Lower leg skin (tissue), 4 donors: ENCODE measurements at regions not wholly inside any gene's neighbourhood (a gene's known extent, or its start where the extent isn't known, plus 50 kb on each side); places are given as distances from the start of the nearest gene placed in this dataset.

Experiments
- DNase-seq, 2 donors: peaks; one replicate each; pipeline ENCODE4 v3.0.0-alpha.2; 2019; ENCODE audit warnings: low spot score in 2 of 2
- H3K4me3 ChIP-seq: fragments of 200-600 bp; sonication (generic); 2 replicates; pipeline ENCODE4 v1.5.1; 2017; ENCODE audit warnings: mild to moderate bottlenecking, low read depth; ENCODE audit not compliant: poor library complexity, severe bottlenecking
- CTCF ChIP-seq, 3 donors: fragments of 450-650 bp; IDR thresholded peaks; one replicate each; pipeline ENCODE4 v1.5.1; 2016; ENCODE audit warnings: antibody characterized with exemption in 3 of 3, mild to moderate bottlenecking in 3 of 3, moderate library complexity in 2 of 3
- POLR2A ChIP-seq, 2 donors: fragments of 450-650 bp; IDR thresholded peaks; one replicate each; pipeline ENCODE4 v1.6.1; 2016 to 2017; ENCODE audit warnings: antibody characterized with exemption in 2 of 2, mild to moderate bottlenecking in 1 of 2, moderate library complexity in 1 of 2
- WGBS, 2 donors: methylation state at CpG; one replicate each; pipeline ENCODE4 v1.1.5; 2018; 5-methylcytosine and 5-hydroxymethylcytosine counted together
- intact Hi-C: fragments of 100-400 bp; cut with DNase I; formaldehyde crosslinking; loops from one replicate; pipeline ENCODE4 v1.15.0; 2023; ENCODE audit warnings: low total_unique reads

- no peak for DNase-seq
- no peak overlapping the region for H3K4me3 ChIP-seq
- TF ChIP-seq CTCF (IDR thresholded peaks at IDR 0.05) = no peak
- no peak for TF ChIP-seq POLR2A (IDR thresholded peaks at IDR 0.05)
- WGBS, 2 donors = 61 to 70% methylated on average over 2 of the region's 2 CpGs
- intact Hi-C loops = no loop called here
Measured at GRCh38 chr12:68465227-68465626, 133.1 kb upstream of the MDM1 start.

GRCh38 chr12:68467514-68467913 is 135.4 kb upstream of the MDM1 start:
- intact Hi-C loops = no loop called here
- no peak overlapping the region for H3K4me3 ChIP-seq
- 80 to 85% methylated on average over 3 of the region's 3 CpGs for WGBS, 2 donors
- no peak for TF ChIP-seq POLR2A (IDR thresholded peaks at IDR 0.05)
- DNase-seq = no peak

GRCh38 chr12:68468036-68468435 is 135.9 kb upstream of the MDM1 start:
- TF ChIP-seq CTCF (IDR thresholded peaks at IDR 0.05) = no peak
- no peak for TF ChIP-seq POLR2A (IDR thresholded peaks at IDR 0.05)
- 97% methylated on average over 2 of the region's 2 CpGs for WGBS, 2 donors
- no peak for DNase-seq
- intact Hi-C loops = no loop called here
- H3K4me3 ChIP-seq = no peak overlapping the region

- H3K4me3 ChIP-seq = no peak overlapping the region
- TF ChIP-seq CTCF (IDR thresholded peaks at IDR 0.05) = no peak
- TF ChIP-seq POLR2A (IDR thresholded peaks at IDR 0.05) = no peak
- intact Hi-C loops = no loop called here
- 87 to 92% methylated on average over 3 of the region's 3 CpGs for WGBS, 2 donors
- DNase-seq = no peak
Measured at GRCh38 chr12:68469113-68469512, 137.0 kb upstream of the MDM1 start.

GRCh38 chr12:68470664-68471328 is 138.6 kb upstream of the MDM1 start:
- DNase-seq = no peak
- no peak overlapping the region for H3K4me3 ChIP-seq
- WGBS, 2 donors = 98% methylated on average over 3 of the region's 3 CpGs
- TF ChIP-seq CTCF (IDR thresholded peaks at IDR 0.05) (no peak), POLR2A (IDR thresholded peaks at IDR 0.05) (no peak)
- intact Hi-C loops = no loop called here

GRCh38 chr12:68474467-68475204 is 136.1 kb upstream of the RAP1B start:
- no peak for DNase-seq
- TF ChIP-seq POLR2A (IDR thresholded peaks at IDR 0.05) (no peak), CTCF (IDR thresholded peaks at IDR 0.05) (no peak)
- WGBS, 2 donors = 88 to 95% methylated on average over 5 of the region's 5 CpGs
- intact Hi-C loops = no loop called here
- no peak overlapping the region for H3K4me3 ChIP-seq
